GM12892 (cell line): ENCODE measurements at regions not wholly inside any gene's neighbourhood (a gene's known extent, or its start where the extent isn't known, plus 50 kb on each side); places are given as distances from the start of the nearest gene placed in this dataset.

Experiments
- POLR2AphosphoS5 ChIP-seq: IDR thresholded peaks from 2 replicates; pipeline ENCODE4 v1.6.1; 2011; ENCODE audit warnings: low read depth, low read length, control low read depth
- TAF1 ChIP-seq: IDR thresholded peaks from 2 replicates; pipeline ENCODE4 v1.6.1; 2011; ENCODE audit warnings: low read depth, mild to moderate bottlenecking, control low read depth, low read length, borderline replicate concordance

- TF ChIP-seq TAF1 (no peak), POLR2AphosphoS5 (no peak)
These were observed 202.0 kb upstream of the LHX5 start for GRCh38 chr12:113673458-113674238.
